H1 (cell line): ENCODE measurements at regions not wholly inside any gene's neighbourhood (a gene's known extent, or its start where the extent isn't known, plus 50 kb on each side); places are given as distances from the start of the nearest gene placed in this dataset.

Experiments
- CTCF ChIA-PET: fragments of 300-600 bp; sonication (Branson Sonifier 250); formaldehyde crosslinking; loops from one replicate; lab custom pipeline; 2021; ENCODE audit not compliant: partially characterized antibody; lab: Charles Lee
- POLR2A ChIA-PET: fragments of 300-600 bp; sonication (Branson Sonifier 250); formaldehyde crosslinking; loops from one replicate; lab custom pipeline; 2021; ENCODE audit warnings: inconsistent platforms; ENCODE audit not compliant: partially characterized antibody; lab: Charles Lee
- DNase-seq, 2 experiments: peaks; one replicate each; pipeline versions ENCODE4 v3.0.0 to v3.0.0-alpha.2; 2010 to 2022; ENCODE audit warnings: low spot score in 2 of 2, low read depth in 1 of 2, mixed read lengths in 1 of 2
- FAIRE-seq: peaks from 2 replicates; lab custom pipeline; 2011; peaks lifted over from hg19 to GRCh38; lab: Jason Lieb, UNC
- H2AFZ ChIP-seq: 2 replicates; pipeline ENCODE4 v1.8.1; 2012; ENCODE audit warnings: low read length, inconsistent platforms
- H2AK5ac ChIP-seq: 2 replicates; pipeline ENCODE4 v1.6.1; 2013; ENCODE audit warnings: low read depth, low read length
- H2BK120ac ChIP-seq: replicated peaks from 2 replicates; pipeline ENCODE3; 2013; ENCODE audit warnings: low read depth, low read length, inconsistent platforms
- H2BK12ac ChIP-seq: 2 replicates; pipeline ENCODE4 v1.6.1; 2013; ENCODE audit warnings: low read depth, low read length
- H2BK15ac ChIP-seq: 2 replicates; pipeline ENCODE4 v1.6.1; 2013; ENCODE audit warnings: low read length
- H2BK20ac ChIP-seq: 2 replicates; pipeline ENCODE4 v1.6.1; 2013; ENCODE audit warnings: low read length
- H2BK5ac ChIP-seq: 2 replicates; pipeline ENCODE4 v1.6.1; 2013; ENCODE audit warnings: low read depth, low read length
- H3K14ac ChIP-seq: 2 replicates; pipeline ENCODE4 v1.6.1; 2013; ENCODE audit warnings: inconsistent platforms; ENCODE audit not compliant: insufficient read length
- H3K18ac ChIP-seq: 2 replicates; pipeline ENCODE4 v1.6.1; 2013; ENCODE audit warnings: low read length; ENCODE audit errors: extremely low read depth
- H3K23ac ChIP-seq: 2 replicates; pipeline ENCODE4 v1.6.1; 2013; ENCODE audit warnings: inconsistent platforms; ENCODE audit not compliant: insufficient read length
- H3K23me2 ChIP-seq: 2 replicates; pipeline ENCODE4 v1.6.1; 2013; ENCODE audit warnings: low read depth, low read length
- H3K27ac ChIP-seq: 2 replicates; pipeline ENCODE4 v1.6.1; 2011; ENCODE audit warnings: low read depth, low read length, inconsistent platforms
- H3K27me3 ChIP-seq, 4 experiments: replicated peaks in 1 of 4; 1 replicate in 1 of 4; 2 replicates in 3 of 4; pipeline versions ENCODE4 v1.6.1 to v1.8.1; 2011 to 2013; ENCODE audit warnings: low read length in 3 of 4, mild to moderate bottlenecking in 3 of 4, inconsistent platforms in 2 of 4, mixed read lengths in 2 of 4, moderate library complexity in 1 of 4; ENCODE audit not compliant: control insufficient read depth in 3 of 4, insufficient read depth in 3 of 4; ENCODE audit errors: extremely low read depth in 1 of 4
- H3K36me3 ChIP-seq, 4 experiments: 2 replicates each; pipeline versions ENCODE4 v1.6.1 to v1.8.1; 2011 to 2013; ENCODE audit warnings: mild to moderate bottlenecking in 4 of 4, low read length in 3 of 4, moderate library complexity in 2 of 4, control low read depth in 1 of 4, inconsistent platforms in 1 of 4; ENCODE audit not compliant: insufficient read depth in 4 of 4, control insufficient read depth in 2 of 4
- H3K4ac ChIP-seq: replicated peaks from 2 replicates; pipeline ENCODE3; 2013; ENCODE audit warnings: low read length, low read depth, mixed read lengths, inconsistent platforms; ENCODE audit not compliant: insufficient read length
- H3K4me1 ChIP-seq, 4 experiments: replicated peaks in 1 of 4; 1 replicate in 1 of 4; 2 replicates in 3 of 4; pipeline versions ENCODE4 v1.6.1 to v1.8.1; 2011 to 2013; ENCODE audit warnings: low read length in 3 of 4, inconsistent platforms in 2 of 4, mixed read lengths in 1 of 4; ENCODE audit not compliant: insufficient read depth in 4 of 4, control insufficient read depth in 3 of 4
- H3K4me2 ChIP-seq, 2 experiments: 2 replicates each; pipeline versions ENCODE4 v1.6.1 to v1.8.1; 2011 to 2013; ENCODE audit warnings: low read depth in 2 of 2, low read length in 2 of 2, control low read depth in 1 of 2, inconsistent platforms in 1 of 2, mild to moderate bottlenecking in 1 of 2; ENCODE audit not compliant: insufficient read depth in 1 of 2
- H3K4me3 ChIP-seq, 4 experiments: fragments of 200-600, 300-600 bp in 1 of 4; sonication (generic), shearing (Covaris generic), sonication (Bioruptor Twin) in 1 of 4; 2 replicates each; pipeline versions ENCODE4 v1.5.1 to v1.8.1; 2011 to 2016; ENCODE audit warnings: low read length in 4 of 4, low read depth in 3 of 4, control low read depth in 2 of 4, inconsistent platforms in 2 of 4, mild to moderate bottlenecking in 2 of 4, mixed read lengths in 1 of 4, moderate library complexity in 1 of 4; ENCODE audit not compliant: insufficient read depth in 2 of 4; ENCODE audit errors: extremely low read depth in 1 of 4
- H3K56ac ChIP-seq: replicated peaks from 2 replicates; pipeline ENCODE3; 2013; ENCODE audit warnings: low read depth, mild to moderate bottlenecking, mixed read lengths, low read length, inconsistent platforms; ENCODE audit not compliant: insufficient read length
- H3K79me1 ChIP-seq: 2 replicates; pipeline ENCODE4 v1.6.1; 2013; ENCODE audit warnings: low read depth, low read length, control low read depth
- H3K79me2 ChIP-seq, 2 experiments: 2 replicates each; pipeline versions ENCODE4 v1.6.1 to v1.8.1; 2012 to 2013; ENCODE audit warnings: low read length in 2 of 2, mild to moderate bottlenecking in 2 of 2, inconsistent platforms in 1 of 2; ENCODE audit not compliant: insufficient read depth in 2 of 2, control insufficient read depth in 1 of 2
- H3K9ac ChIP-seq, 4 experiments: replicated peaks in 1 of 4; 1 replicate in 1 of 4; 2 replicates in 3 of 4; pipeline versions ENCODE4 v1.6.1 to v1.8.1; 2011 to 2013; ENCODE audit warnings: low read depth in 3 of 4, low read length in 3 of 4, control low read depth in 2 of 4, mild to moderate bottlenecking in 2 of 4, moderate library complexity in 2 of 4, inconsistent platforms in 1 of 4; ENCODE audit errors: extremely low read depth in 1 of 4
- H3K9me3 ChIP-seq, 2 experiments: 2 replicates each; pipeline versions ENCODE4 v1.6.1 to v1.8.1; 2012 to 2013; ENCODE audit warnings: mild to moderate bottlenecking in 2 of 2, moderate library complexity in 2 of 2, control low read depth in 1 of 2, inconsistent platforms in 1 of 2, low read depth in 1 of 2, low read length in 1 of 2, mixed read lengths in 1 of 2; ENCODE audit not compliant: insufficient read depth in 2 of 2
- H4K20me1 ChIP-seq, 2 experiments: replicated peaks in 1 of 2; 2 replicates each; pipeline versions ENCODE3 to v1.8.1; 2011 to 2013; ENCODE audit warnings: inconsistent platforms in 2 of 2, low read length in 2 of 2, mild to moderate bottlenecking in 1 of 2; ENCODE audit not compliant: insufficient read depth in 2 of 2, control insufficient read depth in 1 of 2
- H4K5ac ChIP-seq: 2 replicates; pipeline ENCODE4 v1.6.1; 2013; ENCODE audit warnings: low read length, low read depth, mixed read lengths, inconsistent platforms; ENCODE audit not compliant: insufficient read length
- H4K8ac ChIP-seq: 2 replicates; pipeline ENCODE4 v1.8.0; 2013; ENCODE audit warnings: mild to moderate bottlenecking, moderate library complexity, low read length, inconsistent platforms; ENCODE audit not compliant: insufficient read depth; ENCODE audit errors: extremely low read depth
- H4K91ac ChIP-seq: replicated peaks from 2 replicates; pipeline ENCODE3; 2013; ENCODE audit warnings: low read length, mixed read lengths, inconsistent platforms; ENCODE audit not compliant: insufficient read length
- ASH2L ChIP-seq: fragments of 200-600, 300-600 bp; sonication (generic); IDR thresholded peaks from one replicate; pipeline ENCODE4 v1.7.1; 2017; ENCODE audit warnings: low read length
- ATF3 ChIP-seq: IDR thresholded peaks from 2 replicates; pipeline ENCODE4 v1.6.1; 2011; ENCODE audit warnings: low read depth, mild to moderate bottlenecking, low read length; ENCODE audit not compliant: insufficient read depth
- CHD2 ChIP-seq: IDR thresholded peaks from 2 replicates; pipeline ENCODE4 v1.6.1; 2012; ENCODE audit warnings: low read length, improper control_type of control experiment
- EGR1 ChIP-seq: IDR thresholded peaks from 2 replicates; pipeline ENCODE4 v1.6.1; 2011; ENCODE audit warnings: low read depth, low read length, borderline replicate concordance
- GABPA ChIP-seq: IDR thresholded peaks from 2 replicates; pipeline ENCODE4 v1.6.1; 2011; ENCODE audit warnings: mild to moderate bottlenecking, low read length, moderate library complexity, borderline replicate concordance; ENCODE audit not compliant: insufficient read depth
- HDAC2 ChIP-seq, 2 experiments: fragments of 300-600 bp in 1 of 2; sonication (generic) in 1 of 2; IDR thresholded peaks; 2 replicates each; pipeline ENCODE4 v1.6.1; 2011 to 2012; ENCODE audit warnings: low read depth in 2 of 2, low read length in 2 of 2, mild to moderate bottlenecking in 2 of 2, moderate library complexity in 2 of 2, borderline replicate concordance in 1 of 2, inconsistent platforms in 1 of 2
- JUND ChIP-seq: IDR thresholded peaks from 2 replicates; pipeline ENCODE4 v1.6.1; 2011; ENCODE audit warnings: mild to moderate bottlenecking, improper control_type of control experiment, low read length
- KDM5A ChIP-seq: fragments of 200-600 bp; IDR thresholded peaks from 2 replicates; pipeline ENCODE4 v1.7.1; 2012; ENCODE audit warnings: mild to moderate bottlenecking, low read length, inconsistent platforms, mixed read lengths
- NANOG ChIP-seq: IDR thresholded peaks from 2 replicates; pipeline ENCODE4 v1.6.1; 2011; ENCODE audit warnings: low read length, low read depth, mild to moderate bottlenecking, inconsistent platforms; ENCODE audit not compliant: insufficient read depth, poor library complexity, severe bottlenecking
- RFX5 ChIP-seq: IDR thresholded peaks from 2 replicates; pipeline ENCODE4 v1.6.1; 2011; ENCODE audit warnings: low read depth, low read length, improper control_type of control experiment, borderline replicate concordance
- SRF ChIP-seq: IDR thresholded peaks from 2 replicates; pipeline ENCODE4 v1.6.1; 2011; ENCODE audit warnings: mild to moderate bottlenecking, low read depth, low read length, moderate library complexity
- TBP ChIP-seq: IDR thresholded peaks from 2 replicates; pipeline ENCODE4 v1.6.1; 2011; ENCODE audit warnings: low read depth, low read length, improper control_type of control experiment
- WGBS, 2 experiments: shearing (Covaris generic) in 1 of 2; methylation state at CpG; one replicate each; pipeline versions ENCODE4 v1.1.6 to v1.1.7; 2013 to 2015; ENCODE audit warnings: low lambda C conversion rate in 2 of 2, mixed read lengths in 2 of 2, inconsistent platforms in 1 of 2, low coverage in 1 of 2, missing lambda C conversion rate in 1 of 2; ENCODE audit not compliant: insufficient replicate concordance in 2 of 2, insufficient coverage in 1 of 2, insufficient read length in 1 of 2; ENCODE audit errors: extremely low coverage in 1 of 2, missing lambda C conversion rate in 1 of 2; 5-methylcytosine and 5-hydroxymethylcytosine counted together

- no peak for FAIRE-seq
- no peak for TF ChIP-seq GABPA
- no peak for TF ChIP-seq TBP
- no peak for TF ChIP-seq HDAC2 (IDR thresholded peaks at IDR 0.05; ENCODE audit: borderline replicate concordance in 1 of 2, low read depth in 2 of 2, low read length in 2 of 2)
- no peak for TF ChIP-seq ATF3
- TF ChIP-seq CHD2: no peak
- no peak for TF ChIP-seq RFX5
- no peak for TF ChIP-seq SRF
- no peak for TF ChIP-seq NANOG
- no peak for TF ChIP-seq EGR1
- no peak for TF ChIP-seq ASH2L
- no peak for TF ChIP-seq JUND
- no peak for TF ChIP-seq KDM5A
Observed at GRCh38 chr11:22974251-22974650, 114.0 kb upstream of the CCDC179 start.

More at GRCh38 chr11:22974251-22974650, 114.0 kb upstream of the CCDC179 start:
- Histone ChIP-seq H2BK15ac (no peak overlapping the region), H3K4me3 (no peak overlapping the region), H3K4me1 (no peaks in the 10 kb centered on the region), H2BK20ac (no peak overlapping the region), H3K23me2 (no peaks in the 10 kb centered on the region), H3K9ac (no peak overlapping the region), H3K18ac (no peak overlapping the region), H2BK12ac (no peak overlapping the region), H3K27me3 (no peaks in the 10 kb centered on the region), H3K36me3 (no peaks in the 10 kb centered on the region; a peak in 1 of 8 replicates), H4K5ac (no peak overlapping the region), H3K14ac (no peak overlapping the region), H3K23ac (no peak overlapping the region), H2BK120ac (no peak overlapping the region), H4K20me1 (no peaks in the 10 kb centered on the region), H3K56ac (no peak overlapping the region), H2AFZ (no peak overlapping the region), H3K79me1 (no peaks in the 10 kb centered on the region), H2AK5ac (no peak overlapping the region), H4K91ac (no peak overlapping the region), H4K8ac (no peak overlapping the region), H3K4ac (no peak overlapping the region), H3K79me2 (no peaks in the 10 kb centered on the region), H3K9me3 (peaks cover 2 to 4% of the 10 kb centered on the region in 2 experiments; a peak in 1 of 4 replicates), H2BK5ac (no peak overlapping the region), H3K27ac (no peak overlapping the region), H3K4me2 (no peak overlapping the region)
- 82% methylated on average over 3 of the region's 3 CpGs; no CpG with 5 or more reads in 1 of the 2 experiments for WGBS, 2 experiments
- POLR2A ChIA-PET: no interaction called here
- no peak for DNase-seq
- CTCF ChIA-PET: no interaction called here
